Osteoblast (primary cell): ENCODE measurements at regions not wholly inside any gene's neighbourhood (a gene's known extent, or its start where the extent isn't known, plus 50 kb on each side); places are given as distances from the start of the nearest gene placed in this dataset.

ENCODE experiments used
- DNase-seq: peaks from one replicate; pipeline ENCODE4 v3.0.0; 2011; ENCODE audit warnings: low spot score, mixed read lengths; ENCODE audit not compliant: insufficient read length; ENCODE audit errors: missing footprints
- H2AFZ ChIP-seq: 2 replicates; pipeline ENCODE4 v1.6.0; 2011; ENCODE audit warnings: mild to moderate bottlenecking, low read length
- H3K27ac ChIP-seq: 2 replicates; pipeline ENCODE4 v1.5.1; 2011; ENCODE audit warnings: mild to moderate bottlenecking, low read depth, low read length, moderate library complexity
- H3K27me3 ChIP-seq: 2 replicates; pipeline ENCODE4 v1.6.0; 2012; ENCODE audit warnings: mild to moderate bottlenecking, control low read depth, inconsistent platforms, low read length, moderate library complexity; ENCODE audit not compliant: insufficient read depth
- H3K36me3 ChIP-seq: 2 replicates; pipeline ENCODE4 v1.5.1; 2011; ENCODE audit warnings: mild to moderate bottlenecking, low read length, control low read depth, moderate library complexity; ENCODE audit not compliant: insufficient read depth
- H3K4me1 ChIP-seq: 2 replicates; pipeline ENCODE4 v1.5.1; 2011; ENCODE audit warnings: mild to moderate bottlenecking, low read length, control low read depth, moderate library complexity; ENCODE audit not compliant: insufficient read depth
- H3K4me2 ChIP-seq: 2 replicates; pipeline ENCODE4 v1.6.0; 2011; ENCODE audit warnings: mild to moderate bottlenecking, low read length; ENCODE audit not compliant: insufficient read depth
- H3K4me3 ChIP-seq: fragments of 200-600 bp; sonication (generic); 3 replicates; pipeline ENCODE4 v1.5.1; 2012; ENCODE audit warnings: mild to moderate bottlenecking, low read length, inconsistent platforms; ENCODE audit not compliant: insufficient read depth
- H3K79me2 ChIP-seq: 2 replicates; pipeline ENCODE4 v1.6.0; 2012; ENCODE audit warnings: mild to moderate bottlenecking, low read length, control low read depth, inconsistent platforms; ENCODE audit not compliant: insufficient read depth
- H3K9me3 ChIP-seq: 2 replicates; pipeline ENCODE4 v1.5.1; 2011; ENCODE audit warnings: low read depth, low read length, control low read depth
- H4K20me1 ChIP-seq: 2 replicates; pipeline ENCODE4 v1.6.0; 2012; ENCODE audit warnings: mild to moderate bottlenecking, low read length, control low read depth; ENCODE audit not compliant: insufficient read depth
- CTCF ChIP-seq: IDR thresholded peaks from 2 replicates; pipeline ENCODE4 v1.5.1; 2011; ENCODE audit warnings: mild to moderate bottlenecking, low read depth, low read length, moderate library complexity; ENCODE audit errors: extremely low read depth

DNA sequence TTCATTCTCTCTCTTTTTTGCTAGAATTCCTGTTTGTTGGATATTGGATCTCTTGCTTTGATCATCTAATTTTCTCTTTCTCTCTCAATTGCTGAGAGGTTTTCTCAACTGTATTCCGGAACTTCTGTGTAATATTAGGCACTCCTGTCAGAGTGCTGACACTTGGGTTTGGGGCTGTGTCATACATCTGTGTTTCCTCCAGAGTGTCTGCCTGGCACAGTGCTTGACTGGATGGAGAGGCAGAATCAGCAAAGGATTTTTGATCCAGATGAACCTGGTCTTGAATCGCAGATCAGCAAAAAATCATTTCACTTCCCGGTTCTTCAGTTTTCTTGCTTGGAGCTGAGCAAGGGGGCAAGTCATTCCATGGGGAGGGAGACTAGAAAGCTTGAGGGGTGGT is 87.7 kb upstream of the CXCR4 start:
- Histone ChIP-seq H3K4me2 (no peak overlapping the region), H3K36me3 (no peaks in the 10 kb centered on the region), H3K4me3 (no peak overlapping the region), H3K9me3 (no peaks in the 10 kb centered on the region), H3K27me3 (no peaks in the 10 kb centered on the region), H4K20me1 (no peaks in the 10 kb centered on the region), H2AFZ (no peak overlapping the region), H3K79me2 (no peaks in the 10 kb centered on the region), H3K4me1 (no peaks in the 10 kb centered on the region), H3K27ac (no peak overlapping the region)
- DNase-seq: no peak
- TF ChIP-seq CTCF: no peak

DNA sequence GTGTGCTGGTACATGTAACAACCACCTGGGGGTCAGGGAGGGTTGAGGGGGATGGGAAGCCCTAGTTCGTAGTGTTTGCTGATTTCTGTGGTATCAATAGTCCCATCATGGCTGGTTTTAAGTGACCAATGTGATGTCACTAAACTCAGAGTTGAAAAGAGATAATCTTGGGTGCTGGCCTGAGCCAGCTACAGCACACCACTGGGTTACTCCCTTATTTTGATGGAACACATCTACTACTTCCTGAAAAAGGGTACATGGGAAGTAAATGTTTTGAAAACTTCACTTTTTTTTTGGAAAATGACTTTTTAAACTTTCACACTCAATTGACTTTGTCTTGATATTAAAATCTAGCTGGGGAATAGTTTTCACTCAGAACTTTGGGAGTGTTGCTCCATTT is 87.0 kb upstream of the CXCR4 start:
- Histone ChIP-seq H3K9me3 (no peaks in the 10 kb centered on the region), H3K4me1 (no peaks in the 10 kb centered on the region), H3K79me2 (no peaks in the 10 kb centered on the region), H3K36me3 (no peaks in the 10 kb centered on the region), H3K4me3 (no peak overlapping the region), H3K27ac (no peak overlapping the region), H4K20me1 (no peaks in the 10 kb centered on the region), H3K27me3 (no peaks in the 10 kb centered on the region), H3K4me2 (no peak overlapping the region), H2AFZ (no peak overlapping the region)
- no peak for TF ChIP-seq CTCF
- DNase-seq: no peak

GRCh38 chr2:136195226-136195625 is 77.3 kb upstream of the CXCR4 start:
- Histone ChIP-seq H3K9me3 (no peaks in the 10 kb centered on the region), H3K4me3 (no peak overlapping the region), H3K36me3 (no peaks in the 10 kb centered on the region), H2AFZ (no peak overlapping the region), H3K4me1 (no peaks in the 10 kb centered on the region), H3K4me2 (no peak overlapping the region), H3K27ac (no peak overlapping the region), H3K79me2 (no peaks in the 10 kb centered on the region), H3K27me3 (no peaks in the 10 kb centered on the region), H4K20me1 (no peaks in the 10 kb centered on the region)
- no peak for DNase-seq
- TF ChIP-seq CTCF: no peak

- no peak for DNase-seq
- H3K36me3 ChIP-seq: no peaks in the 10 kb centered on the region
- no peak overlapping the region for H2AFZ ChIP-seq
- H3K27me3 ChIP-seq: no peaks in the 10 kb centered on the region
- no peak overlapping the region for H3K4me2 ChIP-seq
- no peak overlapping the region for H3K4me3 ChIP-seq
- H3K27ac ChIP-seq: no peak overlapping the region
- no peaks in the 10 kb centered on the region for H3K4me1 ChIP-seq
- no peak for TF ChIP-seq CTCF
- no peaks in the 10 kb centered on the region for H3K9me3 ChIP-seq
- no peaks in the 10 kb centered on the region for H3K79me2 ChIP-seq
- no peaks in the 10 kb centered on the region for H4K20me1 ChIP-seq
These were observed 73.1 kb upstream of the CXCR4 start for GRCh38 chr2:136191041-136191440.
